NCI-H345 treated with DMSO at 0.1 percent for 48 hours (cell line): ENCODE measurements at regions not wholly inside any gene's neighbourhood (a gene's known extent, or its start where the extent isn't known, plus 50 kb on each side); places are given as distances from the start of the nearest gene placed in this dataset.

Source experiments
- DNase-seq: peaks from one replicate; lab custom pipeline; 2025; ENCODE audit not compliant: unreplicated experiment; lab: John Stamatoyannopoulos, UW

GRCh38 chr2:176642074-176642473, 372.8 kb downstream of the MTX2 start:
- no peak for DNase-seq

GRCh38 chr2:176643646-176644045, 374.4 kb downstream of the MTX2 start:
- DNase-seq: peak; percentile 43

GRCh38 chr2:176645494-176645893, 376.3 kb downstream of the MTX2 start:
- no peak for DNase-seq

- no peak for DNase-seq
Measured at GRCh38 chr2:176646033-176646615, 376.9 kb downstream of the MTX2 start.

GRCh38 chr2:176647325-176648165, 378.3 kb downstream of the MTX2 start:
- DNase-seq: no peak

- peak; percentile 29 for DNase-seq
Measured at GRCh38 chr2:176648700-176649297, 379.6 kb downstream of the MTX2 start.

- no peak for DNase-seq
Measured at GRCh38 chr2:176650104-176650837, 381.0 kb downstream of the MTX2 start.

- no peak for DNase-seq
Measured at GRCh38 chr2:176650838-176651555, 381.8 kb downstream of the MTX2 start.

- peak; percentile 67 for DNase-seq
Measured at GRCh38 chr2:176652300-176653182, 383.3 kb downstream of the MTX2 start.

- peak; percentile 41 for DNase-seq
Measured at GRCh38 chr2:176653479-176654443, 384.5 kb downstream of the MTX2 start.

GRCh38 chr2:176656038-176656775, 387.0 kb downstream of the MTX2 start:
- DNase-seq: no peak

- DNase-seq: no peak
Measured at GRCh38 chr2:176656776-176657140, 387.5 kb downstream of the MTX2 start.

GRCh38 chr2:176657393-176657792, 388.2 kb downstream of the MTX2 start:
- no peak for DNase-seq

GRCh38 chr2:176658708-176659107, 389.5 kb downstream of the MTX2 start:
- no peak for DNase-seq

- no peak for DNase-seq
Measured at GRCh38 chr2:176662753-176663152, 393.5 kb downstream of the MTX2 start.

GRCh38 chr2:176664478-176664877, 395.2 kb downstream of the MTX2 start:
- no peak for DNase-seq

GRCh38 chr2:176665086-176665485, 395.8 kb downstream of the MTX2 start:
- no peak for DNase-seq

- DNase-seq: no peak
Measured at GRCh38 chr2:176668912-176669311, 399.7 kb downstream of the MTX2 start.
